Gastrocnemius medialis (tissue), 4 donors: ENCODE measurements at regions not wholly inside any gene's neighbourhood (a gene's known extent, or its start where the extent isn't known, plus 50 kb on each side); places are given as distances from the start of the nearest gene placed in this dataset.

ENCODE experiments used
- CTCF ChIP-seq, 5 experiments: fragments of 450-650 bp in 3 of 5; fragments of 200-600 bp in 2 of 5; sonication (generic) in 2 of 5; IDR thresholded peaks in 4 of 5; conservative IDR thresholded peaks in 1 of 5; 1 replicate in 4 of 5; 2 replicates in 1 of 5; pipeline ENCODE4 v1.5.1; 2016 to 2019; ENCODE audit warnings: antibody characterized with exemption in 5 of 5, mild to moderate bottlenecking in 3 of 5, moderate library complexity in 3 of 5
- POLR2A ChIP-seq, 2 donors: fragments of 450-650 bp; IDR thresholded peaks; one replicate each; pipeline ENCODE4 v1.6.1; 2017; ENCODE audit warnings: antibody characterized with exemption in 2 of 2, mild to moderate bottlenecking in 2 of 2, moderate library complexity in 2 of 2

- TF ChIP-seq CTCF (IDR thresholded peaks at IDR 0.05 in 4 of 5, conservative IDR thresholded peaks at IDR 0.05 in 1 of 5) (no peak), POLR2A (IDR thresholded peaks at IDR 0.05) (no peak)
Observed at GRCh38 chr7:115135769-115136410, 214.0 kb downstream of the MDFIC start.
